Lung microvascular endothelial cell (primary cell): ENCODE measurements at regions not wholly inside any gene's neighbourhood (a gene's known extent, or its start where the extent isn't known, plus 50 kb on each side); places are given as distances from the start of the nearest gene placed in this dataset.

Source experiments
- DNase-seq, 2 donors: peaks; one replicate each; pipeline versions ENCODE4 v3.0.0 to v3.0.0-alpha.2; 2010; ENCODE audit warnings: low read depth in 2 of 2

DNA sequence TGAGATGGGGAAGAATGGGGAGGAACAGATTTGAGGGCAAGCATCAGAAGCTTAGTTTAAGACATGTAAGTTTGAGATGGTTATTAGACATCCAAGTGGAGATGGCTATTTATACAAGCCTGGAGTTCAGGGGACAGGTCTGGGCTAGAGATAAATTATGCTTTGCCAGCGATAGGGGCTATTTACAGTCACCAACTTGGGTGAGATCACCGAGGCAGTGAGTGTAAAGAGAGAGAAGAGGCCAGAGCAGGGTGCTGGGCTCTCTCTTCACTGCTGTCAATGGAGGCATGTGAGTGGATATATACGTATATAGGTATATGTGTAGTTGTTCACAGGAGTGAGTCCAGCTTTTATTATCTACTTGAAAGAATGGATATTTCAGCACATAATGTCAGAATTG, 81.0 kb downstream of the QPCT start:
- DNase-seq, result no peak

DNA sequence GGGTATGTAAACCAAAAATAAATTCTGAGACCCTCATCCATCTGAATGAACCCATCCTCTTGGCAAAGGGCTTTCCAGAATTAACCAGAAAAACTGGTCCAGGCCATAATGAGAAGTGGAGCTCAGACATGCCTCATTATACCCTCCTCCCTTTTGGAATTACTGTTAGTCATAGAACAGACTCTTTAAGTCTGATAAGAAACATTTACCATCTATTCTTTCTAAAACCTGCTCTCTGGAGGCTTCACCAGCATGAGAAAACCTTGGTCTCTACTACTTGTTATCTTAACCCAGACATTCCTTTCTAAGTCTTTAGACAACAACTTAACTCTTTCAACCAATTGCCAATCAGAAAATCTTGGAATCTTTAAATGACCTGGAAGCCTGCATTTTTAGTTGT, 82.8 kb downstream of the QPCT start:
- DNase-seq, result no peak

DNA sequence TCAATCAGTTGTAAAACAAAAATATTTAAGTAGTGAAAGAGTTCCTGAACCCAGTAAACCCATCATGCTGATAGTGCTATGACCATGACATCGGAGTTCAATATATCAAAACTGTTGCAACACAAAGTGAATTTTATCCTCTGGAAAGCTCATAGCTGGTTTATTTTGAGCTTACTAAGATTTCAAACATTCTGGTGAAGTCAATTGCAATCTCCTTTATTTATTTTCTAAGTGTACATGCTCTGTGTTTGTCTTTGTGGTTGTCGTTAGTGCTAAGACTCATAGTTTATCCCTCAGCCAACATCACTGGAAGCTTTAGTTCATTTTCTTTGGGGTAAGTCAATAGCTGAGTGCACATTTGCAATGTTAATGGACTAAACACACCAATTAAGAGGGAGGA, 91.9 kb downstream of the QPCT start:
- no peak for DNase-seq

DNA sequence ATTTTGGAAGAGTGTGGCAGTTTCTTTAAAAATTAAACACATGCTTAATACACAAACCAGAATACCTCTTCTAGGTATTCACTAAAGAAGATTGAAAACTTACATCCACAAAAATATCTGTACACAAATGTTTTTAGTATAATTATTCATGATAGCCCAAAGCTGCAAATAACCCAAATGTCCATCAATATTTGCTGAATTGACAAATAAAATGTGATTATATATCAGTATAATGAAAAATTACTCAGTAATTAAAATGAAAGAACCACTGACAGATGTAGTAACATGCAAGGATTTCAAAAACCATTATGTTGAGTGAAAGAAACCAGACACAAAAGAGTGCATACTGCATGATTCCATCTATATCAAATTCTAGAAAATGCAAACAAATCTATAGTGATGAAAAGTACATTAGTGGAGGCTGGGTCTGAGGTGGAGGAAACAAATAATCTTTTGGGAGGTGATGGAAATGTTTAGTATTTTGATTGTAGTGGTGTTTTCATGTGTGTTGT, 94.8 kb downstream of the QPCT start:
- DNase-seq, result no peak

DNA sequence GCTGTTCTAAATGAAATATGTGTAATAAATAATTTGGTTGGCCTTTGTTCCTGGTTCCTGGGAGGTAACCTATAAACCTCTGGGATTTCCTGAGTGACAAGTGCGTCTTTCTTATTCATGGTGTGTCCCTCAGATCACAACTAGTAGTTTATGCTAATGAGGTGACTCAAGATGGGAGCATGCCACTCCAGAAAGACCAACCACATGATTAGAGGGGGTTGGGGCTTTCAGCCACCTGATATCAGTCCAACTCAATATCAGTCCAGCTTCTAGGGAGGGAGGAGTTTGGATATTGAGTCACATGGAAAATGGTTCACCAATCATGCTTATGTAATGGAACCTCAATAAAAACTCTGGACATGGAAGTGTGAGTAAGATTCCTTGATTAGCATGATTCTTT, 96.6 kb downstream of the QPCT start:
- no peak for DNase-seq

DNA sequence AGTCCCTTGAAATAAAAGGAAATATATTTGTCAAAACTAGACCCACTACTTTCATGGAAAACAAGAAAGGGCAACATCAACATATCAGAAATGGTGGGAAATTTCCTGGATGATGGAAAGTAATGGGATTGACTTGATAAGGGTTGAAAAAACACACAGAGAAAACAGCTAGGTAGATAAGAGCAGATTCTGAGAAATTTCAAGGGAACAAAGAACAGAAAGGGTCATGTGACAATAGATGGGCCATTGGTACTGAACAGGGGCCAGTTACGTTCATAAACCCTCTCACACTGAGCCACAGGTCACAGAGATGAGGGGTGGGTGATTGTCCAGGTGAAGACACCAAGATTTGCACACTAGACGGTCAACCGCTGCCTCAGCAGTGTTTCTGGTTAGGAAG, 98.7 kb downstream of the QPCT start:
- no peak for DNase-seq

DNA sequence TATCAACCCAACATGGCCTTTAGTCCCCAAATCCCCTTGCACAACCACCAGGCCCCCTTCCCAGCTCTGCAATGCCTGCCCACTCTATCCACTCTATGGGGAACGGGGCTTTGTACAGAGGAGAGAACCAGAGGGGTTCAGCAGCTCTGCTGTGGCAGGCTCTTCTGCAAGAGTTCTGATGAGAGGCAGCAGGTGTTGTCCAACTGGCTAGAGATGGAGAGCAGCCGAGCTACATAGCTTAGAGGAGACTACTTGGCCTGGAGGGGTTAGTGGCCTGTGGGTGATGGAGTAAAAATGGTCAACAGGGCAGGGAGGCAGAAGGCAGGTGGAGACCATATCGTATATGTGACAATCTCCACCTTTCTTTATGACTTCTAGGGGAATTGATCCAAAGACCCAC, 103.0 kb downstream of the QPCT start:
- DNase-seq, result no peak

DNA sequence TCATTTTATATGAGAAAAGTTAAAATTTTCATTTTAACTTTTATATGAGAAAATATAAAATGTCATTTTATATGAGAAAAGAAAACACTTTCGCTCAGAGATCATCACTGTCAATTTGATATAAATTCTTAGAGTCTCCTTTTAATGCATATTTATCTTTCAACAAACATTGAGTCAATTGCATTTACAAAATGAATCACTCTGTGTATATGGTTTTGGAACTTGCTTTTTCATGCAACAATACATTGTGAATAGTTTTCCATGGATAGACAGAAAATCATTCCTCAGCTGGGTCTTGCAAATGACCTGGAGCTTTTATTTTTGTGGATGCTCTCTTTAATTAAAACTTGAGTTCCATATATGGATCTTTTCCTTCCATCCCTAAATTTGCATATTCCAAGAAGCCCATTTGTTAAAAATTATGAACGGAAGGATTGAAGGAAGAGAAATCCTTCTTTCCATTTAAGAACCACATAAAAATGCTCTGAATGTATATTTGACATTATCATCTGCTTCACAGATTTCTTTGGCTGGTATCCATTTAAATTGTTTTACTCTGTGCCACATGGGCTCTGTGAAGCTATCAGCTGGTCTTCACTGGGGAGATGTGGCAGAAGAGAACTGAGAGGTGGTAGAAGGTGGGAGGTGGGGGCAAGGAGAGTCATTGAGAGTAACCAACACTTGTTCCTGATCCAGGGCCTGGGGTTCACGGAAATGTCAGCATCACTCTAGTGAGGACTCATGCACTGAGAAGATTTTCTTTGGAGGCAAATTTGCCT, 104.1 kb downstream of the QPCT start:
- DNase-seq, result no peak

DNA sequence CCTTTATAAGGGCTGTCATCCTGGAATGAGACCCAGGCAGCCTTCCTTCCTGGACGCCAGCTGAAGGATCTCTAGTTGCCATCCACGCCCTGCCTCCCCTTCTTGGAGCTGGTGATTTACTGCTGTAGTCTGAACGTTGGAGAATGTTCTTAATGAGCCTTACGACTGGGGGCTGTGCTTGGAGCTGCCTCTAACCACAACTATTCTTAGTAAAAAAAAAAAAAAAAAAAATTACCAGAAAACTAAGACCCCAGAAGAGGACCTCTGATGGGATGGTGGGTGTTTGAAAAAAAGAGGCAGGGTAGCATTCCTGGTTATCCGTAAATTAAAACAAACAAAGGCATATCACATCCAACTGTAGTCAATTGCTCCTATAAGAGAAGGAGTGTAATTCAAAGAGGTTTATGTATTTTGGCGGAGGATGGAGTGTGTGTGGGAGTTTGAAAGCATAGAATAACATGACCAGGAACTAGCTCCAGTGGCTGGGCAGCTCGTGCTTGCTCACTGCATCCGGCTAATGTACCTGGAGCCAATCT, 105.4 kb downstream of the QPCT start:
- peak in 1 of 2 donors; percentile 88 for DNase-seq

DNA sequence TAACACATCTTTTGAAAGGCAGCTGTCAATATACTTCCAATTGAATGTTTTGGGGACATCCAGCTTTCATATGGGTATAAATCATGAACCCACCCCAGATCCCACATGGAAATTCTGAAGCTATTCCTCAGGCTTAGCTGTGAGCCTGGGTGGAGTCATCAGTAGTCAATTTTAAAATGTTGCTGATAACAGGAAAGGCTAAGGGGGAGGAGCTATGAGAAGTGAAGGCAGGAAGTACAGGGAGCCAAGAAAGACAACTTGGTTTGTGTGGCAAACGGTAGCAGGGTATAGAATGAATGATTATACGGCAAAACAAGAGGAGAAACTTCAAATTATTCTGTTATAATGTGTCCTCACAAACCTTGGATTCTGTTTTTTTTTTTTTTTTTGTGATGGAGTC, 108.6 kb downstream of the QPCT start:
- peak; percentile 43 to 82 for DNase-seq

DNA sequence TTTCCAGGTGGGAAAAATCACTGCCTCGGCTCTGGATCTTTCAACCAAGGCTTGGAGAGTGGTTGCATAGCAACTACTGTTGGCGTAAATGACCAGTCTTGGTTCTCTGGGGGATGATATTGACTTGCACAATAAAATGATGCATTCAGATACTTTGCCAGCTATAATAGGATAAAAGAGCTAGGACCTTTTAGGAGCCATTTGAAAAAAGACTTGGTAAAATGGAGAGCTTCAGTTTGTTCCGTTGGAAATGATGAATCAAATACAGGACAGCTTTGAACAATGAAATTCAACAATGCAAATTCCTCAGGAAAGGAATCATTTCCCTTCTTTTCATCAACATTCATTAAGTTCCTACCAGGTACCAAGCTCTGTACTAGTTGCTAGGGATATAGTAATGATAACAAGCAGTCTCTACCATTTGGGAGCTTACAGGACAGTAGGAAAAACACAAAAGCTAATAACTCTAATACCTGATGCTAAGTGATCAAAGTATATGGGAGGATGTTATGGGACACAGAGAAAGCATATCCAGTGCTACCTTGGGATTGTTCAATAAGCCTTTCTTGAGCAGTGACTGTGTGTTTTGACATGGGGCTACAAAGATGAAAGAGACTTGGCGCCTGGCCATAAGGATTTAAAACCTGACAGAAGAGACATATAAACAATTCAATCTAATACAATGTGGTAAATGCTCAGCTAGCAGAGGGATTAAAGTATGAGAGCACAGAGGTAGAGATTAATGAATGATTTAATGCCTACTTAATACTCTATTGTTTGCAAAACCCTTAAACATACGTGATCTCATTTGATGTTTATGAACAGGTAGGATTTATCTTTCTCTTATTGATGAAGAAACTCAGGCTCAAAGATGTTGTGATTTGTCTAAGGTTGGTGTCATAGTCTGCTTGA, 110.7 kb downstream of the QPCT start:
- peak; percentile 95 to 96 for DNase-seq

DNA sequence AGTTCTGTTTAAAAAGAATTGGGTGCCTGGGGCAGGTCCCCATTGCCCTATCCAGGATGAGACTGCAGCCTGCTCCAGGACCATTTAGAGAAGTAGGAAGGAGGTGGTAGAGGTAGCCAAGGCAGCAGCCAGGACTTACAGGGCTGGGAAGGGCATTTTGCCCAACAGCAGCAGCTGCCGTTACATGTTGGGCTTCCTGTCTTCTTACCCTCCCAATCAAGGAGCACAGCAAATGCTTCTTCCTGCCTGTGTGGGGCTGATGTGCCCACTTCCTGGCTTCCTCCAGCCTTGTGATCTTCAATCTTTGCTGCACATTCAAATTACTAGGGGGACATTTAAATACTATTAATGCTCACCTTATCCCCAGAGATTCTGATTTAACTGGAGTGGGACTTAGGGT, 112.0 kb downstream of the QPCT start:
- DNase-seq, result peak; percentile 9 to 42

DNA sequence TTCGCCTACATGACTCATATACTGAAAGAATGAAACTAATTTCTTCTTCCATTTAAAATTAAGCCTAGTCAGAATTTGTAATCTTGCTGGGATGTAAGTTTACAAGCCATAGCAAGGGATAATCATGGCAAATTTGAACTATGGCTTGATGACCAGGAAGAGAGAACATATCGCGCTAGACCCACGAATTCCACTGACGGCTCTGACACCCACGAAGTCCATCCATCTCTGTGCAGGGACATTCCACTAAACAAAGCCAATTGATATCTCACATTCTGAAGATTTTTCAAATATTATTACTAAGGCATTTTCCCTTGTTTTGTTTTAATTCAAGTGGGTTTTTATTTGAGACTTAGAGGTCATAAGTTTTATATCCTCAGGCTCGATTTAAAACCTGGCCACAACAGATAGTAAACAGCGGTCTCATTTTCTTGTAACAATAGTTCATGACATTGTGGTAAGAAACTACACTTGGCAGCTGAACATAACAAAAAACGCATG, 113.0 kb downstream of the QPCT start:
- DNase-seq, result no peak

DNA sequence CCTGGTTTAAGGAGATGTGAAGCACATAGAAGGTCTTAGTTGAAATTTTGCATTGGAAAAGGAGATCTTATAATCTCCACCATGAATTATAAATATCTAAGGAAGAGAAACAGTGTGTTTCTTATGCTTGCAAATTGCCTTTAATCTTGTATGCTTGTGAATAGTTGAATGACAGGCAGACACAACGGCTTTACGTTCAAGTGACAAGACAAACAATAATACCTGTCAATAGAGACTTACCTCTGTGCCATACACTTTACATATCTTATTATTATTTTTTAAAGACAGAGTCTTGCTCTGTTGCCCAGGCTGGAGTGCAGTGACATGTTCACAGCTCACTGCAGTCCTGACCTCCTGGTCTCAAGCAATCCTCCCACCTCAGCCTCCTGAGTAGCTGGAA, 113.7 kb downstream of the QPCT start:
- DNase-seq, result no peak

DNA sequence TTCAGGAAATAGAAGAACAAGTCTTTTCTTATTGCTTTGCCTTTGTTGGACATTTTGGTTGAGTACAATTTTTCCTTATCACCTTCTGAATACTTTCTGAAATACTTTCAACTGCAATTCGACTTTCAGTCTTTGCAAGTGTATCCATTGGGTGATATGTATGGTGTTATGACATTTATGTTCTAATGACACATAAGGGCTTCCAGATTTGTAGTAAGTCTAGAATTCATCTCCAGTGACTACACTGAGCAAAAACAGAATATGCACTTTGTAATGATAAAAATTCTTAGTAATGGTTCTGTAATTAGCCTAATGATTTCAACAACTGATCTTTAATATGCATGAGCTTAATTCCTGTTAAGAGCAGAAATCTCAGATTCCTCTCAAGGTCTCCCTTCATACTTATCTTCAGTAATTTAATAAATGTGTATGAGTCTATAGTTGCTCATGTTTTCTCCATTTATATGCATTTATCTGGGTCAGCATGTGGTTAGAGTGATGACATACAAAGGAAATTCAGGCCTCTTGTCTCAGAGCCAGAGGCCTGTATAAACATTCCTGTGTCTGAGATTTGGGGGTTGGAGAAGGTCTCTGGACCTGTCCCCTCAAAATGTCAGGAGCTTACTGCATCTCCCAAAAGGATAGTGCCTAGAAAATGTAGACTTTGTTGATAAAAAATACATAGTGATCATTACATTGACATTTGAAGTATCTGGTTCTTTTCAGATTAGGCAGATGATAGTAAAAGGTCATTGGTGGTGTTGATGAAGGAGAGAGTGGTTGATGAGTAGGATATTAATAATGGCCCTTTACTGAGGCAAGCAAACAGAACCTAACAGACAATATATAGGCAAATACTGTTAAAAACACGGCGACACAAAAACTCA, 114.9 kb downstream of the QPCT start:
- DNase-seq, result peak; percentile 54 to 70

DNA sequence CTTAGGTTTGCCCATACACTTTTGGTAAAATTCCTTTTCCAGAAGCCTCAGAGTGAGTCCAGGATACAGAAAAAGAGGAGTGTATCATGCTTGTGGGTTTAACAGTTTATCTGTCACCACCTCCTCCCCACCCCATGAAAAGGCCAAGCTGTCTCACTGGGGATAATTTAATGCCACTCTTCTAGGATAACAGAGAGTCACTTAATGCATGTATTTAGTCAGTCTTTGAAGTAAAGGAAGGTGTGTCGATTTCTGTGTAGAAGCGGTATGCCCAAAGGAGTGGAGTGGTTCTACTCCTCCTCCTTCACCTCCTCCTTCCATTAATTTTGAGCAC, 116.4 kb downstream of the QPCT start:
- DNase-seq, result no peak

DNA sequence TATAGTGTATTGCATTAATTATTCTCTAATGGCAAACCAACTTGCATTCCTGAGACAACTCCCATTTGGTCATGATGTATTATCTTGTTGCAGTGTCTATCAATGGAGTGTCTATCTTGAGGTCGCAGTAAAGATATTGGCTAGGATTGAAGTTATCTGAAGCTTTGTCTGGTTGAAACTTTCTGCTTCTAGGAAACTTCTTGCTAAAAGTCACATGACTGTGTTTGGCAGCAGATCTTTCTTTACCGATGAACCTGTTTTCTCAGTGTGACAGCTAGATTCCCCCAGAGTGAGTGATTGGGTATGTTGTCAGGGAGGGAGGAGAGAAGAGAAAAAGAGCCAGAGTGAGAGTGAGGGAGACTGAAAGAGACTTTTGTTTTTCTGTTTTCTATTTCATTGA, 119.6 kb downstream of the QPCT start:
- no peak for DNase-seq

DNA sequence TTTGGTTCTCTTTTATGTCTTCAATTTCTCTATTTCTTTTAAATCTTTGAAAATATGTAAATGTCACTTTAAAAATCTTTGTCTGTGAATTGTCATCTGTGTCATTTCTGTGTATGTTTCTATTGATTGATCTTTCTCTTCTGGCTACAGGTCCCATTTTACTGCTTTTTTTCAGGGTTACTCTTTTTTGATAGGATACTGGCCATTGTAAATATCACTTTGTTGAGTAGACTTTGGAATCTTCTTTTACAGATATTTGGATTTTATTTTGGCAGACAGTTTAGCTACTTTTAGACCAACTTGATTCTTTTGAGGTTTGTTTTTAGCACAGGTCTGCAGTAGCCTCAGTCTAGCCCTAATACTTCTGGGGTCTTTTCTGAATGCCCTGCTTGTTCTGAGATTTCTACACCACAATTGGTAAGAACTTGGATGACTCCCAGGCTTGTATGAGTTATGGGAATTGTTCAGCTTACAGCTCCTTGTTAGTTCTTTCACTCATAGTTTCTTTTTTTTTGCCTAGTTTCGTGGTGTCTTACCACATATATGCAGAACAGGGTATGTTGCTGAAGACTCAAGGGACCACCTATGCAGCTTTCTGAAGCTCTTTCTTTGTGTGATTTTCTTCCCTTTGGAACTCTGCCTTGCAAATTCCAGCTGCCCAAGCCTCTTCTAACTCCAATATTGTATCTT, 122.2 kb downstream of the QPCT start:
- DNase-seq, result no peak

DNA sequence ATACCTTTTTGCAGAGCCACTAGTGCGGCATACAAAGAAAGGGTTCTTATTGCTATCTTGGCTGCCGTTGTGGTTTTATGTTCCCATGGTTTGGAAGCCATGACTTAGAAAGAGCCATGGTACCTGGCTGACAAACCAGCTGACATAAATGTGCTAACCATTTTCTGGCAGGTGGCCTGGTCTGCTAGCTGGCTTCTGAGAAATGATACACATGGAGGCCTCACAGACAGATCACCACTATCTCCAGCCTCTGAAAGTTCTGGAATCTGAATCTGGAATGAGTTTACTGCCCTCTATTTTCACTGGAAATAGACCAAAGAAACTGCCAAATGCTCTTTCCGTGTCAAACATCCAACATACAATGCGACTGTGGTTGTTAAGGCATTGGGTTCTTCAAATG, 123.7 kb downstream of the QPCT start:
- no peak for DNase-seq

DNA sequence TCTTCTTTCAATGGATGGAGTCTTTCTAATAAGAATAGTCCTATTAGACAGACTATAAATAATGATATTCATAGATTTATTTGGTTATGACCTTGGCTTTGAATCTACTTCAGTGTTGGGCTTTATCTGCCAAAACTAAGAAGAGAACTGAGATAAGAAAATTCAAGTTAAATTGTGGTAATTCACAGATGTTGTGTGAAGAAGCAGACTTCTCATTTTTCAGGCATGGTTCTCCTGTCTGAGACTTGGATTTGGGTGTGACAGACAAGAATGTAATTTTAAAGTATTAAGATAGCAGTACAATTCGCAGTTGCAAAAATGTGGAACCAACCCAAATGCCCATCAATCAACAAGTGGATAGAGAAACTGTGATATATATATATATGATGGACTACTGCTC, 124.7 kb downstream of the QPCT start:
- no peak for DNase-seq

DNA sequence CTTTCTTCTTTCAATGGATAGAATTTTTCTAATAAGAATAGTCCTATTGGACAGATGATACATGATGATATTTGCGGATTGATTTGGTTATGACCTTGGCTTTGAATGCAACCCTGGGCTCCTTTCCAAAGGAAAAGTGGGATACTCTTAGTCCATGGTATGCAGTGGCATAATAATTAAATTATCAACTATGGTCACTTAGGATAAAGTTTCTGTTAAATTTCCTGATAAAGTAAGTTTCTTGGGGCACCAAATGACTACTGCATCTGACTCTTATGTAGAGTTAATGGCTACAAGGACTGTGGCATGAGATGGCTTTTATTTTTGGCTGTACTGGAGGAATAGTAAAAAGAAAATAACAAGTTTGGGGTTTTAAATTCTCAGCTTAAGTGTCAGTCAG, 126.7 kb downstream of the QPCT start:
- DNase-seq, result no peak
